Prostate gland (tissue), 2 donors: ENCODE measurements at regions not wholly inside any gene's neighbourhood (a gene's known extent, or its start where the extent isn't known, plus 50 kb on each side); places are given as distances from the start of the nearest gene placed in this dataset.

Experiments used
- POLR2A ChIP-seq: fragments of 450-650 bp; IDR thresholded peaks from one replicate; pipeline ENCODE4 v1.6.1; 2016; ENCODE audit warnings: antibody characterized with exemption, mild to moderate bottlenecking
- TF ChIP-seq, protein P1 (sequence below), 4 experiments: fragments of 200-600 bp in 2 of 4; fragments of 450-650 bp in 2 of 4; sonication (generic) in 2 of 4; IDR thresholded peaks; 1 replicate in 3 of 4; 2 replicates in 1 of 4; pipeline ENCODE4 v1.5.1; 2016 to 2019; ENCODE audit warnings: antibody characterized with exemption in 4 of 4, mild to moderate bottlenecking in 2 of 4, moderate library complexity in 2 of 4

DNA sequence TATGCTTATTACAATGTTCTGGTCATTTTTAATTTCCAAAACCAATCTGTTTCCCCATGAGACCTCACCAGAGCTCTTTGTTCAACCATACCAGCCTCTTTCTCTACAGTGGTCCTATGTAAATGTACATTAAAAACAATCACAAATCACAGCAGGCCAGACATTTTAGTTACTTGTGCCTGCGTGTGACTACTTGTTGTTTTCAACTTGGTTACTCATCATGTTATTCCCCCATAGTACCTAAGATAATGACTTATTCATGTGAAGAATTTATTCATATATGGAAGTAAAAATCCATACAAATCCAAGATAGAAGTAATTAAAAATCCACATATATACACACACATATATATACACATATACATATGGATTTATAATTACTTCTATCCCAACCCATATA lies 379.6 kb downstream of the SLITRK6 start:
- TF ChIP-seq, protein P1, sequence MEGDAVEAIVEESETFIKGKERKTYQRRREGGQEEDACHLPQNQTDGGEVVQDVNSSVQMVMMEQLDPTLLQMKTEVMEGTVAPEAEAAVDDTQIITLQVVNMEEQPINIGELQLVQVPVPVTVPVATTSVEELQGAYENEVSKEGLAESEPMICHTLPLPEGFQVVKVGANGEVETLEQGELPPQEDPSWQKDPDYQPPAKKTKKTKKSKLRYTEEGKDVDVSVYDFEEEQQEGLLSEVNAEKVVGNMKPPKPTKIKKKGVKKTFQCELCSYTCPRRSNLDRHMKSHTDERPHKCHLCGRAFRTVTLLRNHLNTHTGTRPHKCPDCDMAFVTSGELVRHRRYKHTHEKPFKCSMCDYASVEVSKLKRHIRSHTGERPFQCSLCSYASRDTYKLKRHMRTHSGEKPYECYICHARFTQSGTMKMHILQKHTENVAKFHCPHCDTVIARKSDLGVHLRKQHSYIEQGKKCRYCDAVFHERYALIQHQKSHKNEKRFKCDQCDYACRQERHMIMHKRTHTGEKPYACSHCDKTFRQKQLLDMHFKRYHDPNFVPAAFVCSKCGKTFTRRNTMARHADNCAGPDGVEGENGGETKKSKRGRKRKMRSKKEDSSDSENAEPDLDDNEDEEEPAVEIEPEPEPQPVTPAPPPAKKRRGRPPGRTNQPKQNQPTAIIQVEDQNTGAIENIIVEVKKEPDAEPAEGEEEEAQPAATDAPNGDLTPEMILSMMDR (IDR thresholded peaks at IDR 0.05), result no peak
- no peak for TF ChIP-seq POLR2A
